NCI-H1417 treated with DMSO at 0.1 percent for 48 hours (cell line): ENCODE measurements at regions not wholly inside any gene's neighbourhood (a gene's known extent, or its start where the extent isn't known, plus 50 kb on each side); places are given as distances from the start of the nearest gene placed in this dataset.
"Not testable (repeated sequence)": the region's sequence is repeated elsewhere in the genome, so short reads cannot be mapped to it uniquely, and the experiment has no call there.

Experiments used
- DNase-seq: peaks from one replicate; lab custom pipeline; 2025; lab: John Stamatoyannopoulos, UW

DNA sequence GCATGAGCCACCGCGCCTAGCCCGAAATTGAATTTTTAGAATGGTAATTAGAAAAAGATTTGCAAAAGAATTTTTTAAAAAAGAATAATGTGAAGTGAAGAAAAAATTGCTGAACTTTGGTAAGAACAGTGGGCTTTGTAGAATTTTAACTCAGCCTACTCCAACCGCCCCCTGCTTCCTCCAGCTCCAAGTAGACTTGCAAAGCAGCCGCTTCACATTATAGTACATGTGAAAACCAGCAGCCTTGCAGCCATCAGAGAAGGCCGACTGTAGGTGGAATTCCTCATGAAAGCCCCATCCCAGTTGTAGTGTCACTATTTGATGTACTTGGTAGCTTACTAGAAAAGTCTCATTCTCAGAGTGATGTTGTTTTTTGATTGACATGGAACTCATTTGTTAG, 835.6 kb downstream of the TBC1D32 start:
- DNase-seq, result no peak

DNA sequence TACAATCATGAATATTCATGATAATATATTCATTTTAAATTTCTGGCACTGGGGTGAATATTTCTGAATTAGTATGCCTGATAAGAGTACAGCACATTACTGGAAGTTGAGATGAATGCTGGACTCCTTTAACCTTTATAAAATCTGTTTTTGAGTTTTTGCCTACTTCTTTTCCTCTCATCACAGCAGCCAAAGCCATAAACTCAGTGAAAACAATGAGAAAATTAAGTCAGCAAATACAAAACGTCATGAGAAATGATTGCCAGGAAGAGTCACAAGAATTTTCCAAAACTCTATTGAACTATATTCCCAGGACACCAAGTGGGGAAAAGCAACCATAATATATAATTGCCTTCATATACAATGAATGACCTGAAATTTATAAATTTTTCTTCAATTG, 837.6 kb downstream of the TBC1D32 start:
- DNase-seq, result no peak

DNA sequence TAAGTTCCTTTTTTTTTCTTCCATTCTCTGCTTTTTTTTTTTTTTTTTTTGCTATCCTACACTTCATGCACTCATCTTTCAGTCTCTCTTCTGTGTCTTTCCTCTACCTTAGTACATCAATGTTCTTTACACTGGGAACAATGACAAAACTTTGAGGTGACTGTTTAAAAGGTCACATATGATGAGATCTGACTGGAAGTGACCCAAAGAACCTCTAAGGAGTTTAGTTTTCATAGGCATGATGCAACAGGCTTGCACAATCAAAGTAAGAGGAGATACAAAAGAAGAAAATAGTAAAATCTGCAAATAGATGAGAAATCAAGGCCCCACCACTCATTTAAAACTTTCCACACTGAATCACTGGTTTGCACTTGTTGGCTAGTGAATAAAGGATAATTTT, 840.8 kb downstream of the TBC1D32 start:
- DNase-seq, result no peak

DNA sequence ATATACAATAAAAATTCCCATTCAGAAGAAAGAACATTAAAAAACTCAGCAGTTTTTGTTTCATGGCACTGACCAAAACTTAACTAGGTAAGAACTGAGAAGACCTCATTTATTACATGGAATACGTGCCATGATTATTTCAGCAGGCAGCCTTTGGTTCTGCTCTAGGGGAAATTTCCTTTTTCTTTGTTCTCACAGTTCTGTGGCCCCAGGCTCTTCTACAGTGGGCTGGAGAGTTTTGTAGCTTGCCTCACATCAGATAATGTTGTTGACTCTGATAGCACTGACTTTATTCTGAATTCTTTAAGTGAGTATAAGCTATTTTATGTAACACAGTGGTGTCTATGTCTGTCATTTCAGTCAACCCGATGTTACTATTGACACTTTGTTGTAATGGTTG, 844.3 kb downstream of the TBC1D32 start:
- DNase-seq, result no peak

DNA sequence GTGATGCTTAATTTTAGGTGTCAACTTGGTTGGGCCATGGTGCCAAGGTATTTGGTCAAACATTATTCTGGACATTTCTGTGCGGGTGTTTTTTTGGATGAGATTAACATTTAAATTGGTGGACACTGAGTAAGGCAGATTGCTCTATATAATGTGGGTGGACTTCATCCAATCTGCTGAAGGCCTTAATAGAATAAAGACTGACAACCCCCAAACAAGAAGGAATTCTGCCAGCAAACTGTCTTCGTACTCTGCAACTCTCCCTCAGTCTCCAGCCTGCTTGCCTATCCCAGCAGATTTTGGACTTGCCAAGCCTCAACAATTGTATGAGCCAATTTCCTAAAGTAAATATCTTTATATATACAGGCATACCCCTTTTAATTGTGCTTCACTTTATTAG, 850.1 kb downstream of the TBC1D32 start:
- DNase-seq, result no peak

DNA sequence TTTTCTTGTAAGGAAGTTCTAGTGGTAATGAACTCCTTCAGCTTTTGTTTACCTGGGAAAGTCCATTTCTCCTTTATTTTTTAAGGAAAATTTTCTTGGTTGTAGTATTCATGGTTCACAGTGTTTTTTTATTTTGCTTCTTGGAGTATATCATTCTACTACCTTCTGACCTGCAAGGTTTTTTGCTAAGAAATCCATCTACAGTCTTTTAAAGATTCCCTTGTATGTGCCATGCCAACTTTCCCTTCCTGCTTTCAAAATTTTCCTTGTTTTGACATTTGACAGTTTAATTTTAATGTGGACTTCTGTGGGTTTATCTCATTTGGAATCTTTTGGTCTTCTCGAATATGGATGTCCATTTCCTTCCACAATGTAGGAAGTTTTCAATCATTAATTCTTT, 855.6 kb downstream of the TBC1D32 start:
- DNase-seq, result no peak

DNA sequence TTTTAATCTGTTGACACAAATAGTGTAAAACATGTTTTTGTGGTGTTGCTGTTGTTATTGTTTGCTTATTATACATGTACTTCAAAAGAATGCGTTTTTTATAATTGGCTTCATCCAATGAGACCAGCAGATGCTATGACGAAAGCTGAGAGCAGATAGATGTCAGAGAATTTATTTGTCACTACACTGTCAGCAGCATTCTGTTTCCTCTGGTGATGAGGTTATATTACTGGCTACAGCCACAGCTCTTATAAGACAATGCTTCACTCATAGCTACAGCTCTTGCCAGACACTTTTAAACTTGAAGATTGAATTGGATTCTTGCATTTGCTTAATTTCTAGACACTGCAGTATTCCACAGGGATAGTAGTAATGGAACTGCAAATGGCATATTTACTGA, 860.5 kb downstream of the TBC1D32 start:
- no peak for DNase-seq

DNA sequence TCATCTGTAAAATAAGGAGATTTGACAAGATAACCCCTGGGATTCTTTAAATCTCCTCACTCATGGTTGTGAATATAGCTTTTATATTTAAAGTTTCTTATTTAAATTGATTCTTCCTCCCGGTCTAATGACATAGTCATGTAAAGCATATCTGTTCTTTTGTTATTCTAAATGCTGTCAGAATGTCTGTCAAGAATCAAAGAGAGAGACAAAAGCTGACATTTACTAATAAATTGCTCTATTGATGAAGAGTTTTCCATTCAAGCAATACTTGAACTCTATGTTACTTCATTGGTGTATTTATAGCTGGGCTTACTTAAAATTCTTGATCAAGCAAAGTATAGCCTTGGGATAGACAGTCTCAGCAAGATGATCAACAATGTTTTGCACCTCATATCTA, 865.8 kb downstream of the TBC1D32 start:
- no peak for DNase-seq

DNA sequence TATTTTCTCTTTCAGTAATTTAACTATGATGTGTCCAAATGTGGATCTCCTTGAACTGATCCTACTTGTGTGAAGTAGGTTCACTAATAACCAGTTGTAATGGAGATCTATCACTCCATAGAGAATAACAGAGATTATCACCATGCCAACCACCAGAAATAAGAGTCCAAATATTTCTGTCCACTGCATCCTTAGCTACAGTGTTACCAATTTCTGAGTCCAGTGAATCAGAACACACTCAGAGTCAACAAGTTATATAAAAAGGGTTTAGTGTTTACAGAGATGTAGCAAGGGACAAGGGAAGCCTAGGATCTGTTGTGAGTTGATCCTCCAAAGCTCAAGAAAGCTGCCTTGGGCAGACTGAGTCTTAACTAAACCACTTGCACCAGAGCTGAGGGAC, 882.8 kb downstream of the TBC1D32 start:
- no peak for DNase-seq

DNA sequence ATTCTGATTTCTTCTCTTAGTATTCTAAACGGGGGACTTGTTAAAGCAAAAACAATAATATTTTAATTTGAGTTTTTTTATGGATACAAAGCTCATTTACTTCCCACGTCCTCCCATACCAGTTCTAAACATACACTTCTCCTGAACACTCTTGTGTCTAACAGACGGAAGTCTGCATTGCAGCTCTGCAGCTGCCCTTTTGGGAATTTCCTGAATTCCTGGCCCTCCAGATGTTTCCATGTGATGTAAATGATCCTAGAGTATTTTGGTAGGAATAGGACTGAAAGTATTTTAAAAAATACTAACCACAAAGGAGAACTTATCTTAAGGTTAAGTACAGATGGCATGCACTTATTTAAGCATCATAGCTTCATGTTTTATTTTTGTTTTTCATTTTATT, 886.7 kb downstream of the TBC1D32 start:
- DNase-seq, result no peak

DNA sequence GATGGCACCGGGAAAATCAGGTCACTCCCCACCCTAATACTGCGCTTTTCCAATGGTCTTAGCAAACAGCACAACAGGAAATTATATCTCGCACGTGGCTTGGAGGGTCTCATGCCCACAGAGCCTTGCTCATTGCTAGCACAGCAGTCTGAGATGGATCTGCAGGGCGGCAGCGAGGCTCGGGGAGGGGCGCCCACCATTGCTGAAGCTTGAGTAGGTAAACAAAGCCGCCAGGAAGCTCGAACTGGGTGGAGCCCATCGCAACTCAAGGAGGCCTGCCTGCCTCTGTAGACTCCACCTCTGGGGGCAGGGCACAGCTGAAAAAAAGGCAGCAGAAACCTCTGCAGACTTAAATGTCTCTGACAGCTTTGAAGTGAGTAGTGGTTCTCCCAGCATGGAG, 901.4 kb downstream of the TBC1D32 start:
- DNase-seq, result not testable (repeated sequence)

DNA sequence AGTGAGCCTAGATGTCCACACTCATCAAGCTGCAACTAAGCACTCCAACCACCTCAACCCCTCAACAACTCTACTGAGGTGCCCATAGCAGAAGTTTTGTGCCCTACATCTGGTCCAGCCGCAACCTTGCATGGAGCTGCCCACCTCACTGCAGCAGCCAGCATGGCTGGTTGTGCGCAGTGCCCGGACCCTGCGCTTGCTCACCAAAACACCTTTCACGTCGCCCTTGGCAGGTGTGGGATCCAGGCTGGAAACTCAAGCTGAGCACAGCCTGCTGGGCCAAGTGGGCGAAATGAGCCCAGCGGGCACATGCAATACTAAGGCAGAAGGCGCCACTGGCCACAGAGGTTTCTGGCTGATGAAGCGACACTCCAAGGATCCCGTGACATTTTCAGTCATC, 902.4 kb downstream of the TBC1D32 start:
- DNase-seq, result no peak

DNA sequence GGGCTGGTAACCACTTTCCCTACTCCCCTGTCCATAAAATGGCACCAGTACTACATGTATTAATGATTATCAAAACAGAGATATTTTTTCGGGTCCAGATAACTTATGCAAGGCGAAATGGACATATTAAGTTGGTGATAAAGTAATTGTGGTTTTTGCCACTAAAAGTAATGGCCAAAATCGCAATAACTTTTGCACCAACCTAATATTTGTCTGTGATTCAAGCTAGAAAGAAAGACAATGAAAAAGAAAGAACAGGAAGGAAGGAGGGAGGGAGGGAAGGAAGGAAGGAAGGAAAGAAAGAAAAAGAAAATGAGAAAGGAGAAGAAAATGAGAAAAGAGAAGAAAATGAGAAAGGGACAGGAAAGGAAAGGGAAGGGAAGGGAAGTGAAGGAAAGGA, 922.9 kb downstream of the TBC1D32 start:
- DNase-seq, result no peak

DNA sequence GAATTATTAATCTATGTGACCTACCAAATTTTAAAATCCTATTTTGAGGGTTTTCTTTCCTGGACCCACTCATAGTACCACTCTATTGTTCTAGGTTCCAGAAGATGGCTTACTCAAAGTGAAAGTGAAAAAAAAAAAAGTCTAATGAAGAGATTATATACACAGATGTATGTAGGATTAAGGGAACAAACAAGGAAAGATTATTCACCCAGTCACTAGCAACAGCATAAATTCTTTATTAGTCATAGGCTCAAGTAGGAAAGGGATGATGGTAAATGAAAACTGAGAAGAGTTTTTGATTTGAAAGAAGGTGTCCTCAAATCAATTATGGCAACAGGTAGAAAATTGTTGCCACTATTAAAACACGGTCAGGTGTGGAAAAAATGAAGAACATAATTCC, 923.7 kb downstream of the TBC1D32 start:
- no peak for DNase-seq

DNA sequence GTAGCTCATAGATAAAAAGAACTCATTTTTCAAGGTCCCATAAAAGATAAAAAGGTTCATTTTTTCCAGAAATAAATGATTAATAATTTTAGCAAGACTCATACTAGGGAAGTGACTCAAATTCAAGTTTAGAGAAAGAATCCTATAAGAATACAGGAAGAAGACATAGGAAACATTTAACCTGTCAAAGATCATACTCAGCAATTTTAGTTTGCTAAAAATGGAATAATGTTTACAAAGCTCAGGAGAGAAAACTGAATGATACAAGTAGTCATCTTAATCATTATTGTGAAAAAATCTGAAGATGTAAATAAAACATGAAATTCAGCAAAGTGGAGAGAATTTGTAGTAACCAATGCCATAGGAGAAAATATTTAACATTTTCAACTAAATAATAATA, 926.6 kb downstream of the TBC1D32 start:
- DNase-seq, result no peak

DNA sequence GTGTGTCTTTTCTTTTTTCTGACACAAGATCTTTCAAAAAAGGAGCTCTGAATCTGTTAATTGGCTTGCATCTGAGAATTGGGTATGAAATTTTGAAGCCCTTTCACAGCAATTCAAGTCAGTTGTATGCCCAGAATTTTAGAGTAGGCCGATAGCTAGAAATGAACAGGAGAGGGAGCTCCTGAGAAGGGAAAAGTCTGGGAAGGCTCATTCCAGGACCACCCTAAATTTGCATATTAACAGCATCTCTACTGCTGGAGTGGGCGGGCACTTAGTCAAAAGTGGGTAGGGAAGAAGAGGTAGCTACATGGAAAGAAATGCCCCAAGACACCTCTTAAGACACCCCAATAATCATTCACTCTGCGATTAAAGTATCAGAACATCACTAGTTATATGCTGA, 928.3 kb downstream of the TBC1D32 start:
- no peak for DNase-seq

DNA sequence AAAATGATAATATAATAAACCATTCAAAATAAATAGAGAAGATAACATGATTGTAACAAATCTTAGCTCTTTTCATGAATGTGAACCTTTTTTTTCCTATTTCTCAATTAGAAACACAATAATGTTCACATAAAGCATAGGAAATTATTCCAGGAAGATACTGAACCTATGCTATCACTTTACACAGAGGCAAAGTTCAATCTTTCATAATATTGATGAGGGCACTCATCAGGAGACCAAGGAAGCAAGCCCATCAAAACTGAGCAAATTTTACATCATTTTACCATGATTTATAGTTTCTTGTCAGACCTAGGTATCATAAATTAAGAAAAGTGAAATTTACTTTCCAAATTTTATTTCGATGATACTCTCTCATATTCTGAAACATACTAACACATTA, 938.5 kb downstream of the TBC1D32 start:
- no peak for DNase-seq

DNA sequence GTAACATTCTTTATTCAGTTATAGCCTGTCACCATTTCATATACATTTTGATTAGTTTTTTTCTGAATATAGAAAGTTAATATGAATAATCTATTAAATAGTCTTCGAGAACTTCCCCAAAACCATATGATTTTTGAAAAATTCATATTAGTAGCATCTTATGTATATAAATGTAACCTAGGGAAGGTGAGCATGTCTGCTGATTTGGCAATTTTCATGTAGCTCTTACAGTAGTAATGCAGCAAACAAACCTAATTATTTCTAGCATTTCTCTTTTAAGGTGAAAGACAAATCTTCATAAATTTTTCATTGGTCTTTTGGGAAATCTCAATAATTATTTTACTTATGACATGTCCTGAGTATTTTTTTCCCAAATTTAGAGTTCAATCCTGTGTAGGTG, 939.0 kb downstream of the TBC1D32 start:
- DNase-seq, result no peak

DNA sequence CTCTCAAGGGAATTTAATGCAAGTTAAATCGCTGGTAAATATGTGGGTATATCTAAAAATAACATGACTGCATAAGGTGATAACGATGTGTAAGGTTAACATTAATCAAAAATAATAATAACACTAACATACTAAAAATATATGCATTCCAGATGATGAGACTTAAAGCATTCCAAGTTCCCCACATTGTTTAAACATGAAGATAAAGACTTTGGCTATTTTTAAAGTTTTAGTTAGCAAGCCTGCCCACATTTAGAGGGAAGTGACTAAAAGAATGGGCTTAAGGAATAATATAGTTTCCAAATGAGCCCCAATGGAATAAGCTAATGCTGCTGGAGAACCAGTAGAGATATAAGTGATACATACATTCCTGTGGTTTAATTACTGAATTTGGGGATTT, 941.3 kb downstream of the TBC1D32 start:
- DNase-seq, result no peak

DNA sequence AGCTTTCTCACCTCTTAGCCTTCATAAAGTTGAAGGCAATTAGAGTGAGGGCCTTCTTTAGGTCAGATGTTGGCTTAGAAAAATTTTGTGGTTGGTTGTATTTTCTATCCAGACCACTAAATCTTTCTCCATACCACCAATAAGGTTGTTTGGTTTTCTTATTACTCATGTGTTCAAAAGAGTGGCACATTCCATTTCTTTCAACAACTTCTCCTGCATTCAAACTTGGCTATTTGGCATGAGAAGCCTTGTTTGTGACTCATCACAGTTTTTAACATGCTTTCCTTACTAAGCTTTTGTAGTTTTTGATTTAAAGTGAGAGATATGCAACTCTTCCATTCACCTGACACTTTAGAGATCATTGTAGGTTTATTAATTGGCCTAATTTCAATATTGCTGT, 949.6 kb downstream of the TBC1D32 start:
- DNase-seq, result no peak

DNA sequence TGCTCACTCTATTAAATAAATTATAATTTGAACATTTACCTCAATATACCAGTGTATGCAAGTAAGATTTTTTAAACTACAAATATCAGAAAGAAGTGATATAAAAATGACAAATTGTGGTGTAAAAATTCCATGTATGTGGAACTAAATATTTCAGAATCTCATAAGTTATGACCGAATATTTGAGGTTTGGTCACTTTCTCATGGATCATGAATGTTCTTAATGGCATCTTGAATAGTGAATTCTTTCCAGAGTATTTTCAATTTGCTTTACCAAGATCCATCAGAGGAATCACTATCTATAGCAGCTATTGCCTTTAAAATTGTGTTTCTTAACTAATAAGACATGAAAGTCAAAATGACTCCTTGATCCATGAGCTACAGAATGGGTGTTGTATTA, 950.6 kb downstream of the TBC1D32 start:
- DNase-seq, result no peak

DNA sequence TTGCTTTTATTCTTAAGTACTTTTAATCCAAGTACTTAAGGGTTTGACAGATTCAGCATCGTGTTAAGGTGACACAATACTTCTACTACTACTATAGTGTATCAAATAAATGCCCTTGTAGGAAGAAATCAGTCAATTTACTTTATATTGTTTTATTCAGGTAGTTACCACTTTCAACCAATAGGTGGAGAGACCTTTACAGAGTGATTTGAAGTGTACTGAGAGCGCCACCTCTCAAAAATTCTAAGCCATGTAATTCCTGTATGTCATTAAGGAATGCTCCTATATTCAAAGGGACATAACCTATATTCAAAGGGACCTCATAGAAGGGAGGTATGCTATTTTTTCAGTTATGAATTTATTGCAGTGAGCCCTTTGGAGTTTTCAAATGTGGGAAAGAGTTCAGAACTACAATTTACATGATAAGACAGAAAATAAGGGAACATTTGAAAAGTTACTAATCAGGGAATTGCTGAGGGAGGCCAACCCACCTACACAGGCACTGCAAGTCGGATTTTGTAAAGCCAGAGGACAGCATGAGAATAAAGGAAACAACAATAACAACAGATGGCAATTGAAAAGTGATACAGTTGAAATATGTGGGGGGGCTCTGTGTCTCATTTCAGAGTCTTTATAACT, 955.6 kb downstream of the TBC1D32 start:
- DNase-seq, result no peak

DNA sequence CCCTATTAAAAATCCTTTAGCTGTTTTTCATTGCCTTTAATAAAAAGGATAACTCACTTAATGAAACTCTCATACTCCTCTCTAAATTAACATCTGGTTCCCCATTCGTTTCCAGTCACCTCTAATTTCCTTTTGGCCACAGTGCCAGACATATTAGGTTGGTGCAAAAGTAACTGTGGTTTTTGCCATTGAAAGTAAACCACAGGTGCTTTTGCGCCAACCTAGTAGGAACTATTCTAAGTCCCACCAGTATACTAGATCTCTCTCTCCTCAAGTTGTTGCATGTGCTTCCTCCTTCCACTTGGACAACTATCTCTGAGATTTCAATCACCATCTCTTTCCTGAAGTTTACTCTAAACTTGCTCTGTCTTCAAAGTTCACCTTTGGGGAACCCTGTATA, 961.1 kb downstream of the TBC1D32 start:
- DNase-seq, result no peak

DNA sequence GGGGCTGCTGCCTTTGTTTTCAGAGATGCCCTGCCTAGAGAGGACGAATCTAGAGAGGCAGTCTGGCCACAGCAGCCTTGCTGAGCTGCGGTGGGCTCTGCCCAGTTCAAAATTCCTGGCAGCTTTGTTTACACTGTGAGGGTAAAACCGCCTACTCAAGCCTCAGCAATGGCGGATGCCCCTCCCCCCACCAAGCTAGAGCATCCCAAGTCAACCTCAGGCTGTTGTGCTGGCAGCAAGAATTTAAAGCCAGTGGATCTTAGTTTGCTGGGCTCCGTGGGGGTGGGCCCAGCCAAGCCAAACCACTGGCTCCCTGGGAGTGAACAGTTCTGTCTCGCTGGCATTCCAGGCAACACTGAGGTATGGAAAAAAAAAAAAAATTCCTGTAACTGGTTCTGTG, 970.9 kb downstream of the TBC1D32 start:
- DNase-seq, result no peak

DNA sequence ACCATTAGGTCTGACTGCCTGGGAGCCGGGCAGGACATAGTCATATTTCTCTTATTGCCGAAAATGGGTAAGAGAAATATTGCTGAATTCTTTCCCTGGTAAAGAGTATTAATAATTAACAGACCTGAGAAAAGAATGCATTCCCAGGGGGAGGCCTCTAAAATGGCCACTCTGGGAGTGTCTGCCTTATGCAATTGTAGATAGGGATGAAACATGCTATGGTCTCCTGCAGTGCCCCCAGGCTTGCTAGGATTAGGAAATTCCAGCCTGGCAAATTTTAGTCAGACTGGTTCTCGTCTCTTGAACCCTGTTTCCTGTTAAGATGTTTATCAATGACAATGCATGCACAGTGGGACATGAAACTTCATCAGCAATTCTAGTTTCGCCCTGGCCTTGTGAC, 975.7 kb downstream of the TBC1D32 start:
- DNase-seq, result not testable (repeated sequence)
